ENCODE measurements at regions not wholly inside any gene's neighbourhood (a gene's known extent, or its start where the extent isn't known, plus 50 kb on each side); places are given as distances from the start of the nearest gene placed in this dataset.

- Histone ChIP-seq H3K27me3 (no peaks in the 10 kb centered on the region), H3K36me3 (no peaks in the 10 kb centered on the region), H3K27ac (no peak overlapping the region), H3K4me3 (no peak overlapping the region), H3K4me1 (no peaks in the 10 kb centered on the region), H3K9me3 (no peaks in the 10 kb centered on the region)
- ATAC-seq, result no peak
- no peak for FAIRE-seq
- 51 to 53% methylated on average over 2 of the region's 2 CpGs for WGBS, 2 donors
- intact Hi-C loops (cut with DNase I), result no loop called here
- no peak for DNase-seq
- TF ChIP-seq CTCF (IDR thresholded peaks at IDR 0.05), result no peak
Observed at GRCh38 chr4:135548711-135549110, 1347.1 kb upstream of the PABPC4L start.

- no peak for TF ChIP-seq CTCF (IDR thresholded peaks at IDR 0.05)
- FAIRE-seq (no peak), ATAC-seq (no peak), DNase-seq (no peak)
- intact Hi-C loops (cut with DNase I), result no loop called here
- WGBS, 2 donors, result 60 to 64% methylated on average over 1 of the region's 1 CpG
- Histone ChIP-seq H3K27ac (no peak overlapping the region), H3K4me1 (no peaks in the 10 kb centered on the region), H3K9me3 (no peaks in the 10 kb centered on the region), H3K36me3 (no peaks in the 10 kb centered on the region), H3K4me3 (no peak overlapping the region), H3K27me3 (no peaks in the 10 kb centered on the region)
Observed at GRCh38 chr4:135545616-135546317, 1344.2 kb upstream of the PABPC4L start.

- Histone ChIP-seq H3K4me3 (no peak overlapping the region), H3K27ac (no peak overlapping the region), H3K36me3 (no peaks in the 10 kb centered on the region), H3K9me3 (no peaks in the 10 kb centered on the region), H3K27me3 (no peaks in the 10 kb centered on the region), H3K4me1 (no peaks in the 10 kb centered on the region)
- FAIRE-seq, result no peak
- ATAC-seq, result no peak
- WGBS, 2 donors, result 77 to 78% methylated on average over 13 of the region's 13 CpGs
- intact Hi-C loops (cut with DNase I), result no loop called here
- TF ChIP-seq CTCF (IDR thresholded peaks at IDR 0.05), result no peak
- no peak for DNase-seq
Observed at GRCh38 chr4:135538698-135539097, 1337.1 kb upstream of the PABPC4L start.

- Histone ChIP-seq H3K27ac (no peak overlapping the region), H3K27me3 (no peaks in the 10 kb centered on the region), H3K36me3 (no peaks in the 10 kb centered on the region), H3K9me3 (no peaks in the 10 kb centered on the region), H3K4me1 (no peaks in the 10 kb centered on the region), H3K4me3 (no peak overlapping the region)
- no peak for ATAC-seq
- intact Hi-C loops (cut with DNase I), result no loop called here
- no peak for TF ChIP-seq CTCF (IDR thresholded peaks at IDR 0.05)
- WGBS, 2 donors, result 59 to 66% methylated on average over 4 of the region's 4 CpGs
- FAIRE-seq, result no peak
- no peak for DNase-seq
Observed at GRCh38 chr4:135533053-135533452, 1331.5 kb upstream of the PABPC4L start.

GRCh38 chr4:135532132-135532531 lies 1330.5 kb upstream of the PABPC4L start:
- ATAC-seq, result no peak
- Histone ChIP-seq H3K4me1 (no peaks in the 10 kb centered on the region), H3K27ac (no peak overlapping the region), H3K4me3 (no peak overlapping the region), H3K9me3 (no peaks in the 10 kb centered on the region), H3K36me3 (no peaks in the 10 kb centered on the region), H3K27me3 (no peaks in the 10 kb centered on the region)
- 25 to 36% methylated on average over 3 of the region's 3 CpGs for WGBS, 2 donors
- intact Hi-C loops (cut with DNase I), result no loop called here
- DNase-seq, result no peak
- no peak for TF ChIP-seq CTCF (IDR thresholded peaks at IDR 0.05)
- no peak for FAIRE-seq

Measured in pancreas (tissue), 10 donors.